PC-9 (cell line): ENCODE measurements at regions not wholly inside any gene's neighbourhood (a gene's known extent, or its start where the extent isn't known, plus 50 kb on each side); places are given as distances from the start of the nearest gene placed in this dataset.

ENCODE experiments used
- BruUV-seq: library from RNA; stranded (reverse); fragments of 400-500 nt; replicated peaks from 2 replicates; lab custom pipeline; 2021; lab: Mats Ljungman, UMichigan
- CTCF ChIA-PET: fragments of 300-600 bp; sonication (Branson Sonifier 250); formaldehyde crosslinking; loops from one replicate; lab custom pipeline; 2022; ENCODE audit warnings: antibody characterized with exemption; lab: Charles Lee
- POLR2A ChIA-PET: fragments of 300-600 bp; sonication (Branson Sonifier 250); formaldehyde crosslinking; loops from one replicate; lab custom pipeline; 2022; ENCODE audit warnings: antibody characterized with exemption; ENCODE audit not compliant: unreplicated experiment; lab: Charles Lee
- DNase-seq, 2 experiments: peaks; one replicate each; pipeline versions ENCODE4 v3.0.0 to v3.0.0-alpha.2; 2015 to 2022; ENCODE audit warnings: mixed read lengths in 1 of 2
- H2AFZ ChIP-seq: fragments of 200-600 bp; sonication (generic); 2 replicates; pipeline ENCODE4 v1.8.1; 2017; ENCODE audit warnings: antibody characterized with exemption
- H3F3A ChIP-seq: fragments of 200-600 bp; sonication (generic); 2 replicates; pipeline ENCODE4 v1.8.1; 2017; ENCODE audit warnings: antibody characterized with exemption, mild to moderate bottlenecking, low read depth; ENCODE audit not compliant: insufficient read depth
- H3K27ac ChIP-seq: fragments of 200-600 bp; sonication (generic); 2 replicates; pipeline ENCODE4 v1.6.1; 2016; ENCODE audit warnings: mixed run types
- H3K27me3 ChIP-seq: fragments of 200-600 bp; sonication (generic); 2 replicates; pipeline ENCODE4 v1.6.1; 2016; ENCODE audit warnings: low read depth, mixed run types; ENCODE audit not compliant: insufficient read depth
- H3K36me3 ChIP-seq: fragments of 200-600 bp; sonication (generic); 2 replicates; pipeline ENCODE4 v1.6.1; 2016; ENCODE audit warnings: low read depth, mixed run types
- H3K4me1 ChIP-seq: fragments of 200-600 bp; sonication (generic); replicated peaks from 2 replicates; pipeline ENCODE4 v1.6.1; 2016; ENCODE audit warnings: mixed run types; ENCODE audit not compliant: insufficient read depth
- H3K4me2 ChIP-seq: fragments of 200-600 bp; sonication (generic); 2 replicates; pipeline ENCODE4 v1.6.1; 2017; ENCODE audit warnings: mixed run types
- H3K4me3 ChIP-seq: fragments of 200-600 bp; sonication (generic); 2 replicates; pipeline ENCODE4 v1.6.1; 2016; ENCODE audit warnings: mixed run types
- H3K79me2 ChIP-seq: fragments of 200-600 bp; sonication (generic); 2 replicates; pipeline ENCODE4 v1.6.1; 2017; ENCODE audit warnings: low read depth, mixed run types
- H3K9me2 ChIP-seq: fragments of 200-600 bp; sonication (generic); 2 replicates; pipeline ENCODE4 v1.8.1; 2017; ENCODE audit warnings: mild to moderate bottlenecking; ENCODE audit not compliant: insufficient read depth
- H3K9me3 ChIP-seq: fragments of 200-600 bp; sonication (generic); 2 replicates; pipeline ENCODE4 v1.8.1; 2016; ENCODE audit warnings: low read depth; ENCODE audit not compliant: insufficient read depth
- H4K20me1 ChIP-seq: fragments of 200-600 bp; sonication (generic); 2 replicates; pipeline ENCODE4 v1.8.1; 2017; ENCODE audit not compliant: insufficient read depth
- CTCF ChIP-seq: fragments of 200-600 bp; sonication (generic); conservative IDR thresholded peaks from 2 replicates; pipeline ENCODE4 v1.6.1; 2017; ENCODE audit warnings: mixed run types, antibody characterized with exemption, mild to moderate bottlenecking, moderate library complexity
- EZH2 ChIP-seq: fragments of 200-600 bp; sonication (generic); IDR thresholded peaks from 2 replicates; pipeline ENCODE4 v1.8.0; 2017; ENCODE audit warnings: antibody characterized with exemption, low read depth
- intact Hi-C: fragments of 100-400 bp; cut with micrococcal nuclease; formaldehyde crosslinking; loops from one replicate; pipeline ENCODE4 v1.10.0; 2022; ENCODE audit not compliant: unreplicated experiment

GRCh38 chr13:55091172-55091571, 2049.5 kb upstream of the PRR20A start:
- no peaks in the 10 kb centered on the region for H4K20me1 ChIP-seq
- intact Hi-C loops = no loop called here
- H3K4me2 ChIP-seq = no peak overlapping the region
- ChIA-PET CTCF (no interaction called here), POLR2A (no interaction called here)
- H3K4me3 ChIP-seq = no peak overlapping the region
- H3K9me2 ChIP-seq = no peaks in the 10 kb centered on the region
- TF ChIP-seq CTCF (no peak), EZH2 (no peak)
- no peak for DNase-seq
- no peaks in the 10 kb centered on the region for H3F3A ChIP-seq
- no TSS peak for BruUV-seq
- no peak overlapping the region for H3K27ac ChIP-seq
- no peaks in the 10 kb centered on the region for H3K4me1 ChIP-seq
- H3K9me3 ChIP-seq = no peaks in the 10 kb centered on the region
- H3K36me3 ChIP-seq = no peaks in the 10 kb centered on the region
- no peaks in the 10 kb centered on the region for H3K27me3 ChIP-seq
- no peaks in the 10 kb centered on the region for H3K79me2 ChIP-seq
- no peak overlapping the region for H2AFZ ChIP-seq

DNA sequence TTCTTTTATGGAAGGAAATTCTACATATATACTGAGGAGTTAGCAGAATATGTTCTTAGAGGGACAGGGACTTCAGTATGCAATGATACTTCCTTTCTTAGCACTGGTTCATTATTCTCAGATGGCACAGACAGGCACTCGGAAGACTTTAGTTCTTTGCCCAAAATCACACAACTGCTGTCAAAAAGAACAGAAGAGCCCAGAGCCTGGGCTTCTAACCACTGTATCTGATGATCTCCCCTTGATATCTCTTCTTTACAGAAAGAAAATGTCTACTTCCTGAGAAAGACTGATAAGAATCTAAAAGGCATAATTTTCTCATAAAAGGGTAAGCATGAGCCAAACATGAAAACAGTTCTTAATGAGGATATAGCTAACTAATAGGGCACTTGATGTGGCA, 2034.2 kb upstream of the PRR20A start:
- no peaks in the 10 kb centered on the region for H3F3A ChIP-seq
- H3K9me3 ChIP-seq = no peaks in the 10 kb centered on the region
- H4K20me1 ChIP-seq = no peaks in the 10 kb centered on the region
- no peaks in the 10 kb centered on the region for H3K79me2 ChIP-seq
- POLR2A ChIA-PET = no interaction called here
- no peaks in the 10 kb centered on the region for H3K36me3 ChIP-seq
- no peak overlapping the region for H3K4me3 ChIP-seq
- H3K27ac ChIP-seq = no peak overlapping the region
- TF ChIP-seq CTCF = no peak
- no peak overlapping the region for H3K4me2 ChIP-seq
- no peak for DNase-seq
- CTCF ChIA-PET = no interaction called here
- intact Hi-C loops = no loop called here
- H3K9me2 ChIP-seq = no peaks in the 10 kb centered on the region
- H3K27me3 ChIP-seq = no peaks in the 10 kb centered on the region
- no TSS peak for BruUV-seq
- H2AFZ ChIP-seq = no peak overlapping the region
- no peaks in the 10 kb centered on the region for H3K4me1 ChIP-seq

DNA sequence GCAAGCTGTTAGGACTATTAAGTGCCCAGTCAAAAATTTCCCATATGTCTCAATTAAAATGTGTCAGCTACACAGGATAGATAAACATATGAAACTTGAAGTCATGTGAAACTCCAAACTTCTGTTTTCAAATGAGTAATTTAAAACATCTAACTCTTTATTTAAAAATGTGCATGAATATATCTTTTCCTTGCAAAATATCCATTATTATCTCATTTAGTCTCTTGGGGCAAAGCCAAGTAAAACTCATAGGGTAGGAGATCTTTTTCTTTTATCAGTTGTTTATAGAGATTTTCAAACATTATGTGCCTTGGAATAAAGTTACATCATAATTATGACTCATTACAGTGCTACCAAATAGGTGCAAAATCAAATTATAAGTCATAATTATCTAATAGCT, 2020.1 kb upstream of the PRR20A start:
- H3K9me3 ChIP-seq = no peaks in the 10 kb centered on the region
- no peak overlapping the region for H3K4me3 ChIP-seq
- H3K4me1 ChIP-seq = no peaks in the 10 kb centered on the region
- no peak for DNase-seq
- ChIA-PET POLR2A (no interaction called here), CTCF (no interaction called here)
- H3K9me2 ChIP-seq = no peaks in the 10 kb centered on the region
- no peak for TF ChIP-seq CTCF
- TF ChIP-seq EZH2 = no peak
- no peaks in the 10 kb centered on the region for H3F3A ChIP-seq
- H4K20me1 ChIP-seq = no peaks in the 10 kb centered on the region
- H2AFZ ChIP-seq = no peak overlapping the region
- no TSS peak for BruUV-seq
- intact Hi-C loops = no loop called here
- H3K4me2 ChIP-seq = no peak overlapping the region
- no peak overlapping the region for H3K27ac ChIP-seq
- no peaks in the 10 kb centered on the region for H3K79me2 ChIP-seq
- no peaks in the 10 kb centered on the region for H3K27me3 ChIP-seq
- no peaks in the 10 kb centered on the region for H3K36me3 ChIP-seq
